ENCODE measurements at regions not wholly inside any gene's neighbourhood (a gene's known extent, or its start where the extent isn't known, plus 50 kb on each side); places are given as distances from the start of the nearest gene placed in this dataset.

DNA sequence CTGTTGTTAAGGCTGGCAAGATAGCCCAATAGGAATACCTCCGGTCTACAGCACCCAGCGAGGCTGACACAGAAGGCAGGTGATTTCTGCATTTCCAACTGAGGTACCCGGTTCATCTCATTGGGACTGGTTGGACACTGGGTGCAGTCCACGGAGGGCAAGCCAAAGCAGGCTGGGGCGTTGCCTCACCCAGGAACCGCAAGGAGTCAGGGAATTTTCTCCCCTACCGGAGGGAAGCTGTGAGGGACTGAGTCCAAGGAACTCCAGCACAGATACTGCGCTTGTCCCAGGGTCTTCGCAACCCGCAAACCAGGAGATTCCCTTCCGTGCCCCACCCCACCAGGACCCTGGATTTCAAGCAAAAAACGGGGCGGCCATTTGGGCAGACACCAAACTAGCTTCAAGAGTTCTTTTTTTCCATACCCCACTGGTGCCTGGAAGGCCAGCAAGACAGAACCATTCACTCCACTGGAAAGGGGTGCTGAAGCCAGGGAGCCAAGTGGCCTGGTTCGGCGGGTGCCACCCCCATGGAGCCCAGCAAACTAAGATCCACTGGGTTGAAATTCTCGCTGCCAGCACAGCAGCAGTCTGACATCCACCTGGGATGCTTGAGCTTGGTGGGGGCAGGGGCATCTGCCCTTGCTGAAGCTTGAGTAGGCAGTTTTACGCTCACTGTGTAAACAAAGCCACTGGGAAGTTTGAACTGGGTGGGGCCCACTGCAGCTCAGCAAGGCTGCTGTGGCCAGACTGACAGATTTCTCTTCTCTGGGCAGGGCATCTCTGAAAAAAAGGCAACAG lies 647.2 kb downstream of the BNC2 start:
- POLR2A ChIA-PET: no interaction called here
- CTCF ChIA-PET: no interaction called here
- no peak for TF ChIP-seq CTCF (IDR thresholded peaks at IDR 0.05; ENCODE audit: insufficient read depth, low read length, missing control alignments)
- H3K4me3 ChIP-seq (ENCODE audit: low read depth, low read length): no peak overlapping the region
- no peak for DNase-seq (ENCODE audit: low read depth, low spot score)

GRCh38 chr9:16230731-16231130 lies 639.7 kb downstream of the BNC2 start:
- H3K4me3 ChIP-seq (ENCODE audit: low read depth, low read length): no peak overlapping the region
- TF ChIP-seq CTCF (IDR thresholded peaks at IDR 0.05; ENCODE audit: insufficient read depth, low read length, missing control alignments): no peak
- ChIA-PET POLR2A (no interaction called here), CTCF (no interaction called here)
- DNase-seq (ENCODE audit: low read depth, low spot score): no peak

- ChIA-PET CTCF (no interaction called here), POLR2A (no interaction called here)
- no peak for TF ChIP-seq CTCF (IDR thresholded peaks at IDR 0.05; ENCODE audit: insufficient read depth, low read length, missing control alignments)
- peak; percentile 82 for DNase-seq (ENCODE audit: low read depth, low spot score)
- H3K4me3 ChIP-seq (ENCODE audit: low read depth, low read length): no peak overlapping the region
These were observed 634.2 kb downstream of the BNC2 start for GRCh38 chr9:16236311-16236710.

GRCh38 chr9:16236882-16237281 lies 633.6 kb downstream of the BNC2 start:
- DNase-seq (ENCODE audit: low read depth, low spot score): no peak
- no peak overlapping the region for H3K4me3 ChIP-seq (ENCODE audit: low read depth, low read length)
- POLR2A ChIA-PET: no interaction called here
- CTCF ChIA-PET: no interaction called here
- TF ChIP-seq CTCF (IDR thresholded peaks at IDR 0.05; ENCODE audit: insufficient read depth, low read length, missing control alignments): no peak

DNA sequence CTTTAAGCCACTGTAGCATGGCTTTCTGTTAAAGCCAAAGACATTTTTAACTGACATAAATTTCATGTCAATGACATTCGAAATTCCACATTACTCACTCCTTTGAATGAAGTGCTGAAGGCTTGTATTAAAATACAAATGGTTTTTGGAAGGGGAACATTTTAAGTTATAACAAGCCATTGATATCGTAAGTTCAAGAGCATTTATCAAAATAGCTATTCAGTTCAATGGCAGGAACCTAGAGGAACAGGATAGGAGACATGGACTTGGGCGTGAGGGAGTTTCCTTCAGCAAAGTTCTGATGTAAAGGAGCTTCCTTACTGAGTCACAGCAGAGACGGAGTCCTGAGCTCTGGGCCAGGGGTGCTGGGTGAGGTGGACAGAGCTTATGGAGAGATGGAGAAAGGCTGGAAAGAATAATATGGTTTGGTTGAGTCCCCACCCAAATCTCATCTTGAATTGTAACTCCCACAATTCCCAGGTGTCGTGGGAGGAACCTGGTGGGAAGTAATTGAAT lies 631.8 kb downstream of the BNC2 start:
- no peak for DNase-seq (ENCODE audit: low read depth, low spot score)
- no peak overlapping the region for H3K4me3 ChIP-seq (ENCODE audit: low read depth, low read length)

More for the DNA sequence above, 631.8 kb downstream of the BNC2 start:
- TF ChIP-seq CTCF (IDR thresholded peaks at IDR 0.05; ENCODE audit: insufficient read depth, low read length, missing control alignments): no peak
- ChIA-PET CTCF (interaction anchor here (1.2 kb wide), 1 partner anchor 17 kb away, joined by 4 read pairs; no protein-coding TSS in a partner anchor), POLR2A (no interaction called here)

All from AG04449 (cell line).